Fibroblast of the aortic adventitia (primary cell): ENCODE measurements at regions not wholly inside any gene's neighbourhood (a gene's known extent, or its start where the extent isn't known, plus 50 kb on each side); places are given as distances from the start of the nearest gene placed in this dataset.

Experiments
- DNase-seq: peaks from one replicate; pipeline ENCODE4 v3.0.0-alpha.2; 2010; ENCODE audit warnings: low read depth
- H3K4me3 ChIP-seq: 2 replicates; pipeline ENCODE4 v1.5.1; 2011; ENCODE audit warnings: low read depth, mild to moderate bottlenecking, control low read depth, low read length, moderate library complexity
- TF ChIP-seq, protein P1 (sequence below): IDR thresholded peaks from 2 replicates; pipeline ENCODE4 v1.5.1; 2011; ENCODE audit warnings: mild to moderate bottlenecking, low read length, control low read depth, inconsistent platforms; ENCODE audit not compliant: insufficient read depth

DNA sequence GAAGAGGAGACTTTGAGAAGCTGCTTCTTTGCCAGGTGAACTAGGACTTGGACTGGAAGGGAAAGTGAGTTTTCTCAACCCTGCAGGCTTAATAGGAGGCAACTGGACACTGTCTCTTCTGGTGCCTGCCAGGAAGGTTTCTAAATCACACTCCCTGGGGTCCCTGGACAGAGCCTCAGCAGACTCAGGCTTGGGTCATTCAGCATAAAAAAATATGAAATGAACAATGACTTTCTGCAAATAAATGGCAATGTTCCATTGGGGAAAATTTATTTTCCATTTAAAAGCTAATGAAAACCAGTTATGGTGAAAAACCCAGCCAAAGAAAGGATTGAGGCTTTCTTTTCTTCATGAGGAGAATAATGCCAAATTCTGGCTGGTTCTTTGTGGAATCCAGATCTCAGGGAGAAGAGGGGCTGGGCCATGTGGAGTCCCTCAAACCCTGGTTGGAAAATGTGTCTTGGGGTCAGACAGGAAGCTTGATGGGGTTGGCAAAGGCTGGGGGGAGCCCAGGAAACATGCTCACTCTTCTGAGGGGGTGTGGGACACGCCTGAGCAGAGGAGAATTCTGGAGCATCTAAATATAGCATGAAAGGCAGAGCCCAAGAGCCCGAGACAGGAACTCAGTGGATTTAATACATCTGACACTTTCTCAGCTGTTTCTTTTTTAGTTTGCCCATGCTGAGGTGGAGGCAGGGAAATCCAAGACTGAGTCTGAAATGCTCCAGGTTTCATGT, 65.2 kb upstream of the EMX2 start:
- H3K4me3 ChIP-seq: no peak overlapping the region
- DNase-seq: peak; percentile 52
- TF ChIP-seq, protein P1, sequence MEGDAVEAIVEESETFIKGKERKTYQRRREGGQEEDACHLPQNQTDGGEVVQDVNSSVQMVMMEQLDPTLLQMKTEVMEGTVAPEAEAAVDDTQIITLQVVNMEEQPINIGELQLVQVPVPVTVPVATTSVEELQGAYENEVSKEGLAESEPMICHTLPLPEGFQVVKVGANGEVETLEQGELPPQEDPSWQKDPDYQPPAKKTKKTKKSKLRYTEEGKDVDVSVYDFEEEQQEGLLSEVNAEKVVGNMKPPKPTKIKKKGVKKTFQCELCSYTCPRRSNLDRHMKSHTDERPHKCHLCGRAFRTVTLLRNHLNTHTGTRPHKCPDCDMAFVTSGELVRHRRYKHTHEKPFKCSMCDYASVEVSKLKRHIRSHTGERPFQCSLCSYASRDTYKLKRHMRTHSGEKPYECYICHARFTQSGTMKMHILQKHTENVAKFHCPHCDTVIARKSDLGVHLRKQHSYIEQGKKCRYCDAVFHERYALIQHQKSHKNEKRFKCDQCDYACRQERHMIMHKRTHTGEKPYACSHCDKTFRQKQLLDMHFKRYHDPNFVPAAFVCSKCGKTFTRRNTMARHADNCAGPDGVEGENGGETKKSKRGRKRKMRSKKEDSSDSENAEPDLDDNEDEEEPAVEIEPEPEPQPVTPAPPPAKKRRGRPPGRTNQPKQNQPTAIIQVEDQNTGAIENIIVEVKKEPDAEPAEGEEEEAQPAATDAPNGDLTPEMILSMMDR: no peak

DNA sequence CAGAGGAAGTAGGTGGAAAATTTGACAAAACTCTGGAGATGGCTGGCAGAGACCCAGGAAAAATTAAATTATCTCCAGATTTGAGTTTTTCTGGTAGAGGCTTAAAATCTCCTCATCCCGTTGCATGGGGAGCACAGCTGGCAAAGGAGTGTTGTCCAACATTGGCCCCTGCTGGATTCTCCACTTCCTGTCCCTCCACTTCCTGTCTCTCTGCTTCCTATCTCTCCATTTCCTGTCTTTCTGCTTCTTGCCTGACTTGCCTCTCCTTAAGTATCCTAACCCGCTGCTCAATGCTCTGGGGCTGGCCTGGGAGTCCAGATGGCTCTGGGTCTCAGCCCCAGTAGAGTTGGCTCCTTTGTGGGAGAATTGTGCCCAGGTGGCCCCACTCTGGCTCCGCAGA, 65.8 kb upstream of the EMX2 start:
- TF ChIP-seq, protein P1: no peak
- DNase-seq: no peak
- no peak overlapping the region for H3K4me3 ChIP-seq

DNA sequence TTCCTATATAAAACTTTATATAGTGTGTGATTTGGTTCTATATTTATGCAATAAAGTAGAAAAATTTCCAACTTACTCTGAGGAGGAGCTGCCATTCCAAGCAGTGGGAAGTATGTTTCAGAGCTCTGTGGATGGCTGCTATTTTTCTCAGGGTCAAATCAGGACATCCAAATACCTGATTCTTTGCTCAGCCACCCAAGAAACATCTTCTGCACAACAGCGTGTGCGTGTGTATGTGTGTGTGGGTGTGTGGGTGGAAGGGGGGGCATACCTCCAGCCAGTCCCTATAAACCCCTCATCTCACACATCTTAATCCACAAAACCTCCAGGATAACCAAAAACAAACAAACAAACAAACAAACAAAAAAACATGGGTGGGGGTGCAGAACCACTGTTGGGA, 66.3 kb upstream of the EMX2 start:
- DNase-seq: no peak
- no peak overlapping the region for H3K4me3 ChIP-seq
- TF ChIP-seq, protein P1: no peak

DNA sequence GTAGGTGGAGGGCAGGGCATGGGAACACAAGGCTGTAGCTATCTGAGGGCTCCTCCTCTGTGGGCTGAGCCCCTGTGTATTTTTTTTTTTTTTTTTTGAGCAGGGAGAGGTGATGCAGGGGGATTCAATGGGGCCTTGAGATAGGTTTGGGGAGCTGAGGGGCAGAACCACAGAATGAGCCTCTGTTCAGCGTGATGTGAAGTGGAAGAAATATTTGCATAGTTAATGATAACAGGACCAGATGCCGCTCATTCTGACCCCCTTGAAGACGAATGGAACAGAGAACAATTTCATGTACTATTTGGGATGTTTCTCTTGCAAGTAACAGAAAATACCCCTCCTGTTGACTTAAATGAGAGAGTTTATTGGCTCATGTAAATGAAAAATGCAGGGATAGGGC, 69.7 kb upstream of the EMX2 start:
- H3K4me3 ChIP-seq: no peak overlapping the region
- TF ChIP-seq, protein P1: no peak
- no peak for DNase-seq

DNA sequence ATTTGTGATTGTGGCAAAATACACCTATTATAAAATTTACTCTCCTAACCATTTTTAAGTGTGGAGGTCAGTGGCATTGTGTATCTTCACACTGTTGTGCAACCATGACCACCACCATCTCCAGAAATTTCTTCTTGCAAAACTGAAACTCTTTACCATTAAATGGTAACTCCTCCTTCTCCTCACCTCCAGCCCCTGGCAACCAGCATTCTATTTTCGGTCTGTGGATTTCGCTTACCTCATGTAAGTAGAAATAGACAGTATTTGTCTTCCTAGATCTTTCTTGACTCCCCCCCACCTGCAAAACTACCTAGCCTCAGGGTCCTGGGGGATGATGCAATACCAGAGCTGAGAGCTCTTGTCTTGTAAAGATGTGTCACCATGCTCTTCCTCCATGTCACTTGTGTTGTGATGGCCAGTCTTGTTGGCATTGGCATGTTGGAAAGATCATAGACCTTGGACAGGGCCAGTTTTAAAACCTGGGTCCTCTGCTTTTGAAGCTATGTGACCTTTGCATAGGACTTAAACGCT, 71.1 kb upstream of the EMX2 start:
- TF ChIP-seq, protein P1: no peak
- no peak overlapping the region for H3K4me3 ChIP-seq
- DNase-seq: no peak

DNA sequence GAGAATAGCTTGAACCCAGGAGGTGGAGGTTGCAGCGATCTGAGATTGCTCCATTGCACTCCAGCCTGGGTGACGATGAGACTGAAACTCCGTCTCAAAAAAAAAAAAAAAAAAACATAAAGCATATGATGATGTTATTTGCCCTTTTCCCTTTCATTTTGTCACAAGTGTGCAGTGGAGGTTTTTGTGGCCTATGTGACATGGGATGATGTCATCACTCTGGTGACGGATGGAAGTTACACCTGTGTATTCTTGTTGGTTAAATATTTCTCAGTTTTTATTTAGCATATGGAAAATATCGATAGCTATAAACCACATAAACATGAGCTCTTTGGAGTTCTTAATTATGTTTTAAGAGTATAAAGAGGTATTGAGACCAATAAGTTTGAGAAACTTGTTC, 71.8 kb upstream of the EMX2 start:
- no peak overlapping the region for H3K4me3 ChIP-seq
- DNase-seq: no peak
- TF ChIP-seq, protein P1: no peak
